Activated CD4-positive, alpha-beta T cell treated with anti-CD3 and anti-CD28 coated beads, Interleukin-2, amount 50 U/mL, for 16 hours (primary cell): ENCODE measurements at regions not wholly inside any gene's neighbourhood (a gene's known extent, or its start where the extent isn't known, plus 50 kb on each side); places are given as distances from the start of the nearest gene placed in this dataset.

Source experiments
- DNase-seq: peaks from one replicate; pipeline ENCODE4 v3.0.0-alpha.2; 2020

- no peak for DNase-seq
Measured at GRCh38 chr9:82673919-82674318, 389.0 kb downstream of the RASEF start.

- no peak for DNase-seq
Measured at GRCh38 chr9:82675102-82675501, 387.8 kb downstream of the RASEF start.

GRCh38 chr9:82675605-82676004 lies 387.3 kb downstream of the RASEF start:
- no peak for DNase-seq

GRCh38 chr9:82677086-82677485 lies 385.9 kb downstream of the RASEF start:
- DNase-seq = no peak

GRCh38 chr9:82679472-82679871 lies 383.5 kb downstream of the RASEF start:
- DNase-seq = no peak

GRCh38 chr9:82680179-82680935 lies 382.6 kb downstream of the RASEF start:
- no peak for DNase-seq

- no peak for DNase-seq
Measured at GRCh38 chr9:82681809-82682208, 381.1 kb downstream of the RASEF start.

GRCh38 chr9:82682431-82682830 lies 380.5 kb downstream of the RASEF start:
- DNase-seq = no peak

GRCh38 chr9:82695704-82696103 lies 367.2 kb downstream of the RASEF start:
- no peak for DNase-seq

- no peak for DNase-seq
Measured at GRCh38 chr9:82706786-82707185, 356.2 kb downstream of the RASEF start.

GRCh38 chr9:82716821-82717220 lies 346.1 kb downstream of the RASEF start:
- DNase-seq = no peak

GRCh38 chr9:82720515-82720914 lies 342.4 kb downstream of the RASEF start:
- no peak for DNase-seq

GRCh38 chr9:82721593-82721992 lies 341.3 kb downstream of the RASEF start:
- no peak for DNase-seq

- DNase-seq = no peak
Measured at GRCh38 chr9:82722051-82722450, 340.9 kb downstream of the RASEF start.

GRCh38 chr9:82722561-82722960 lies 340.4 kb downstream of the RASEF start:
- DNase-seq = no peak

GRCh38 chr9:82726424-82727276 lies 336.3 kb downstream of the RASEF start:
- no peak for DNase-seq

- DNase-seq = no peak
Measured at GRCh38 chr9:82729141-82729540, 333.8 kb downstream of the RASEF start.

- DNase-seq = no peak
Measured at GRCh38 chr9:82729991-82730589, 332.9 kb downstream of the RASEF start.

- DNase-seq = no peak
Measured at GRCh38 chr9:82732928-82733327, 330.0 kb downstream of the RASEF start.

GRCh38 chr9:82736126-82736525 lies 326.8 kb downstream of the RASEF start:
- no peak for DNase-seq

GRCh38 chr9:82736701-82737100 lies 326.2 kb downstream of the RASEF start:
- no peak for DNase-seq

- DNase-seq = no peak
Measured at GRCh38 chr9:82745919-82746318, 317.0 kb downstream of the RASEF start.

GRCh38 chr9:82750411-82750913 lies 312.5 kb downstream of the RASEF start:
- no peak for DNase-seq

- no peak for DNase-seq
Measured at GRCh38 chr9:82757924-82758323, 305.0 kb downstream of the RASEF start.
